ENCODE measurements at regions not wholly inside any gene's neighbourhood (a gene's known extent, or its start where the extent isn't known, plus 50 kb on each side); places are given as distances from the start of the nearest gene placed in this dataset.
A peak's percentile ranks its signal among the peaks of the same experiment; 100 is the strongest.

- DNase-seq (ENCODE audit: low read depth in 1 of 2, low spot score in 2 of 2) (no peak), FAIRE-seq (no peak)
- Histone ChIP-seq H3K79me1 (ENCODE audit: low read depth, low read length) (no peaks in the 10 kb centered on the region), H3K4ac (replicated peaks; ENCODE audit: insufficient read length, low read depth, low read length) (no peak overlapping the region), H3K9me3 (ENCODE audit: insufficient read depth in 2 of 2, low read depth in 1 of 2, low read length in 1 of 2) (no peaks in the 10 kb centered on the region; a peak in 1 of 4 replicates), H3K23ac (ENCODE audit: insufficient read length) (no peak overlapping the region), H3K4me2 (ENCODE audit: insufficient read depth in 1 of 2, low read depth in 2 of 2, low read length in 2 of 2) (no peak overlapping the region), H4K8ac (ENCODE audit: extremely low read depth, insufficient read depth, low read length) (no peak overlapping the region), H4K5ac (ENCODE audit: insufficient read length, low read depth, low read length) (no peak overlapping the region), H2AFZ (ENCODE audit: low read length) (no peak overlapping the region), H2BK5ac (ENCODE audit: low read depth, low read length) (no peak overlapping the region), H3K4me1 (replicated peaks in 1 of 4; ENCODE audit: control insufficient read depth in 3 of 4, insufficient read depth in 4 of 4, low read length in 3 of 4) (no peaks in the 10 kb centered on the region), H3K27ac (ENCODE audit: low read depth, low read length) (no peak overlapping the region), H3K23me2 (ENCODE audit: low read depth, low read length) (no peaks in the 10 kb centered on the region), H3K9ac (replicated peaks in 1 of 4; ENCODE audit: extremely low read depth in 1 of 4, low read depth in 3 of 4, low read length in 3 of 4) (no peak overlapping the region), H4K91ac (replicated peaks; ENCODE audit: insufficient read length, low read length) (no peak overlapping the region), H3K27me3 (replicated peaks in 1 of 4; ENCODE audit: control insufficient read depth in 3 of 4, extremely low read depth in 1 of 4, insufficient read depth in 3 of 4, low read length in 3 of 4) (no peaks in the 10 kb centered on the region), H2BK20ac (ENCODE audit: low read length) (no peak overlapping the region), H3K18ac (ENCODE audit: extremely low read depth, low read length) (no peak overlapping the region), H3K14ac (ENCODE audit: insufficient read length) (no peak overlapping the region), H2BK12ac (ENCODE audit: low read depth, low read length) (no peak overlapping the region), H3K4me3 (ENCODE audit: extremely low read depth in 1 of 4, insufficient read depth in 2 of 4, low read depth in 3 of 4, low read length in 4 of 4) (no peak overlapping the region), H3K56ac (replicated peaks; ENCODE audit: insufficient read length, low read depth, low read length) (no peak overlapping the region), H2BK120ac (replicated peaks; ENCODE audit: low read depth, low read length) (no peak overlapping the region), H2BK15ac (ENCODE audit: low read length) (no peak overlapping the region), H3K79me2 (ENCODE audit: control insufficient read depth in 1 of 2, insufficient read depth in 2 of 2, low read length in 2 of 2) (no peaks in the 10 kb centered on the region), H3K36me3 (ENCODE audit: control insufficient read depth in 2 of 4, insufficient read depth in 4 of 4, low read length in 3 of 4) (no peaks in the 10 kb centered on the region), H2AK5ac (ENCODE audit: low read depth, low read length) (no peak overlapping the region), H4K20me1 (replicated peaks in 1 of 2; ENCODE audit: control insufficient read depth in 1 of 2, insufficient read depth in 2 of 2, low read length in 2 of 2) (no peaks in the 10 kb centered on the region)
- ChIA-PET CTCF (ENCODE audit: partially characterized antibody) (interaction anchor here (1.1 to 2.8 kb wide), 2 partner anchors 49 to 255 kb away, joined by 3 to 7 read pairs; no protein-coding TSS in a partner anchor), POLR2A (ENCODE audit: partially characterized antibody) (no interaction called here)
- 0 out of 2 replicates have a peak, but pooled peaks have one; percentile 19 for TF ChIP-seq CEBPB (IDR thresholded peaks at IDR 0.05; ENCODE audit: low read depth, low read length)
- TF ChIP-seq SAP30 (IDR thresholded peaks at IDR 0.05; ENCODE audit: insufficient read depth, insufficient replicate concordance, low read length), result no peak
- 95% methylated on average over 2 of the region's 2 CpGs; no CpG with 5 or more reads in 1 of the 2 experiments for WGBS, 2 experiments (ENCODE audit: extremely low coverage in 1 of 2, insufficient coverage in 1 of 2, insufficient read length in 1 of 2, insufficient replicate concordance in 2 of 2, low coverage in 1 of 2, low lambda C conversion rate in 2 of 2, missing lambda C conversion rate in 1 of 2)
These were observed 548.9 kb downstream of the HINT1 start for GRCh38 chr5:130616161-130616560.

All from H1 (cell line).